ENCODE measurements at regions not wholly inside any gene's neighbourhood (a gene's known extent, or its start where the extent isn't known, plus 50 kb on each side); places are given as distances from the start of the nearest gene placed in this dataset.

DNA sequence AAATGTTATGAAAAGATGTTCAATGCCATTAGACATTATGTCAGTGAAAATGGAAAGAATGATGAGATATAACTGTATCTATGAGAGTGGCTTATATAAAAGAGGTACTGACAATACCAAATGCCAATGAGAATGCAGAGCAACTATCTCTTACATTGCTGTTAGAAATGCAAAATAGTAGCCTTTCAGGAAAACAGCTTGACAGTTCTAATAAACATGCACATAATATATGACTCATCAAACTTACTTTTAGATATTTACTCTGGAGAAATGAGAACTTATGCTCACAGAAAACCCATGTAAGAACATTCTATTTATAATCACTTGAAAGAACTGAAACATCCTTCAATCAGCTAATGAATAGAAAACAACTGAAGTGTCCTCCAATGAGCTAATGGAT is 996.7 kb upstream of the ADGRL4 start:
- H3K27me3 ChIP-seq (ENCODE audit: insufficient read depth, low read depth, low read length) = no peaks in the 10 kb centered on the region
- H3K27ac ChIP-seq (ENCODE audit: low read length) = no peak overlapping the region
- no peak for TF ChIP-seq EZH2 (IDR thresholded peaks at IDR 0.05; ENCODE audit: borderline replicate concordance, insufficient read depth, low read length, poor library complexity, severe bottlenecking)
- TF ChIP-seq REST (IDR thresholded peaks at IDR 0.05; ENCODE audit: borderline replicate concordance) = no peak
- TF ChIP-seq, protein P1, sequence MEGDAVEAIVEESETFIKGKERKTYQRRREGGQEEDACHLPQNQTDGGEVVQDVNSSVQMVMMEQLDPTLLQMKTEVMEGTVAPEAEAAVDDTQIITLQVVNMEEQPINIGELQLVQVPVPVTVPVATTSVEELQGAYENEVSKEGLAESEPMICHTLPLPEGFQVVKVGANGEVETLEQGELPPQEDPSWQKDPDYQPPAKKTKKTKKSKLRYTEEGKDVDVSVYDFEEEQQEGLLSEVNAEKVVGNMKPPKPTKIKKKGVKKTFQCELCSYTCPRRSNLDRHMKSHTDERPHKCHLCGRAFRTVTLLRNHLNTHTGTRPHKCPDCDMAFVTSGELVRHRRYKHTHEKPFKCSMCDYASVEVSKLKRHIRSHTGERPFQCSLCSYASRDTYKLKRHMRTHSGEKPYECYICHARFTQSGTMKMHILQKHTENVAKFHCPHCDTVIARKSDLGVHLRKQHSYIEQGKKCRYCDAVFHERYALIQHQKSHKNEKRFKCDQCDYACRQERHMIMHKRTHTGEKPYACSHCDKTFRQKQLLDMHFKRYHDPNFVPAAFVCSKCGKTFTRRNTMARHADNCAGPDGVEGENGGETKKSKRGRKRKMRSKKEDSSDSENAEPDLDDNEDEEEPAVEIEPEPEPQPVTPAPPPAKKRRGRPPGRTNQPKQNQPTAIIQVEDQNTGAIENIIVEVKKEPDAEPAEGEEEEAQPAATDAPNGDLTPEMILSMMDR (IDR thresholded peaks at IDR 0.05; ENCODE audit: poor library complexity, severe bottlenecking) = no peak
- TF ChIP-seq POLR2AphosphoS5 (IDR thresholded peaks at IDR 0.05) = no peak
- no peak for TF ChIP-seq SMC3 (conservative IDR thresholded peaks at IDR 0.05; ENCODE audit: poor library complexity)
- TF ChIP-seq RAD21 (conservative IDR thresholded peaks at IDR 0.05) = no peak
- no peak for TF ChIP-seq MXI1 (conservative IDR thresholded peaks at IDR 0.05; ENCODE audit: poor library complexity, severe bottlenecking)
- TF ChIP-seq EP300 (conservative IDR thresholded peaks at IDR 0.05; ENCODE audit: poor library complexity, severe bottlenecking) = no peak
- TF ChIP-seq TAF1 (IDR thresholded peaks at IDR 0.05; ENCODE audit: low read depth) = no peak

GRCh38 chr1:79988401-79988800 is 981.9 kb upstream of the ADGRL4 start:
- Histone ChIP-seq H3K27me3 (ENCODE audit: insufficient read depth, low read depth, low read length) (no peaks in the 10 kb centered on the region), H3K9me3 (ENCODE audit: low read length) (no peaks in the 10 kb centered on the region), H3K4me2 (ENCODE audit: low read length) (no peak overlapping the region), H3K9me2 (ENCODE audit: insufficient read depth, low read length) (no peaks in the 10 kb centered on the region), H3K4me3 (ENCODE audit: low read length) (no peak overlapping the region), H3F3A (ENCODE audit: insufficient read depth, low read length, poor library complexity, severe bottlenecking) (no peaks in the 10 kb centered on the region), H3K36me3 (ENCODE audit: insufficient read depth, low read length) (no peaks in the 10 kb centered on the region), H3K79me2 (replicated peaks; ENCODE audit: insufficient read depth, low read length) (no peaks in the 10 kb centered on the region), H2AFZ (ENCODE audit: low read depth, low read length) (no peak overlapping the region), H3K27ac (ENCODE audit: low read length) (no peak overlapping the region), H3K9ac (ENCODE audit: low read length) (no peak overlapping the region), H4K20me1 (ENCODE audit: insufficient read depth) (no peaks in the 10 kb centered on the region)
- no peak for TF ChIP-seq TAF1 (IDR thresholded peaks at IDR 0.05; ENCODE audit: low read depth)
- TF ChIP-seq, protein P1 (IDR thresholded peaks at IDR 0.05; ENCODE audit: poor library complexity, severe bottlenecking) = no peak
- TF ChIP-seq SMC3 (conservative IDR thresholded peaks at IDR 0.05; ENCODE audit: poor library complexity) = no peak
- TF ChIP-seq POLR2AphosphoS5 (IDR thresholded peaks at IDR 0.05) = no peak
- no peak for TF ChIP-seq EZH2 (IDR thresholded peaks at IDR 0.05; ENCODE audit: borderline replicate concordance, insufficient read depth, low read length, poor library complexity, severe bottlenecking)
- no peak for TF ChIP-seq RAD21 (conservative IDR thresholded peaks at IDR 0.05)
- TF ChIP-seq MXI1 (conservative IDR thresholded peaks at IDR 0.05; ENCODE audit: poor library complexity, severe bottlenecking) = no peak
- TF ChIP-seq EP300 (conservative IDR thresholded peaks at IDR 0.05; ENCODE audit: poor library complexity, severe bottlenecking) = no peak
- TF ChIP-seq REST (IDR thresholded peaks at IDR 0.05; ENCODE audit: borderline replicate concordance) = no peak

More for the DNA sequence above, 996.7 kb upstream of the ADGRL4 start:
- Histone ChIP-seq H3F3A (ENCODE audit: insufficient read depth, low read length, poor library complexity, severe bottlenecking) (no peaks in the 10 kb centered on the region), H3K4me3 (ENCODE audit: low read length) (no peak overlapping the region), H3K9me2 (ENCODE audit: insufficient read depth, low read length) (no peaks in the 10 kb centered on the region), H3K36me3 (ENCODE audit: insufficient read depth, low read length) (no peaks in the 10 kb centered on the region), H3K79me2 (replicated peaks; ENCODE audit: insufficient read depth, low read length) (no peaks in the 10 kb centered on the region), H3K4me2 (ENCODE audit: low read length) (no peak overlapping the region), H3K9ac (ENCODE audit: low read length) (no peak overlapping the region), H4K20me1 (ENCODE audit: insufficient read depth) (no peaks in the 10 kb centered on the region), H2AFZ (ENCODE audit: low read depth, low read length) (no peak overlapping the region), H3K9me3 (ENCODE audit: low read length) (no peaks in the 10 kb centered on the region)

Measured in neural cell (in vitro differentiated cells).